SJCRH30 (cell line): ENCODE measurements at regions not wholly inside any gene's neighbourhood (a gene's known extent, or its start where the extent isn't known, plus 50 kb on each side); places are given as distances from the start of the nearest gene placed in this dataset.

Experiments used
- DNase-seq, 2 experiments: peaks; one replicate each; pipeline ENCODE4 v3.0.0-alpha.2; 2015 to 2020
- H3K27ac ChIP-seq: fragments of 250-450 bp; sonication (Bioruptor Pico); 2 replicates; pipeline ENCODE4 v1.5.1; 2020; ENCODE audit warnings: mild to moderate bottlenecking, moderate library complexity
- H3K27me3 ChIP-seq: fragments of 250-450 bp; sonication (Bioruptor Pico); 2 replicates; pipeline ENCODE4 v1.5.1; 2020; ENCODE audit warnings: mild to moderate bottlenecking, moderate library complexity
- H3K36me3 ChIP-seq: fragments of 250-450 bp; sonication (Bioruptor Pico); 2 replicates; pipeline ENCODE4 v1.5.1; 2020; ENCODE audit warnings: mild to moderate bottlenecking, moderate library complexity
- H3K4me1 ChIP-seq: fragments of 250-450 bp; sonication (Bioruptor Pico); 2 replicates; pipeline ENCODE4 v1.5.1; 2020; ENCODE audit warnings: mild to moderate bottlenecking, moderate library complexity
- H3K4me3 ChIP-seq: fragments of 250-450 bp; sonication (Bioruptor Pico); 2 replicates; pipeline ENCODE4 v1.5.1; 2020; ENCODE audit warnings: mild to moderate bottlenecking, moderate library complexity
- H3K9me3 ChIP-seq: fragments of 250-450 bp; sonication (Bioruptor Pico); replicated peaks from 2 replicates; pipeline ENCODE4 v1.5.1; 2020; ENCODE audit warnings: mild to moderate bottlenecking, moderate library complexity

- no peak overlapping the region for H3K27ac ChIP-seq
- no peak for DNase-seq
- no peaks in the 10 kb centered on the region for H3K4me1 ChIP-seq
- H3K27me3 ChIP-seq = no peaks in the 10 kb centered on the region
- H3K36me3 ChIP-seq = no peaks in the 10 kb centered on the region
- H3K9me3 ChIP-seq = no peaks in the 10 kb centered on the region
- no peak overlapping the region for H3K4me3 ChIP-seq
These were observed 588.7 kb downstream of the CCER1 start for GRCh38 chr12:90366286-90366685.

- H3K4me1 ChIP-seq = peaks cover 15% of the 10 kb centered on the region
- H3K9me3 ChIP-seq = peaks cover 9% of the 10 kb centered on the region; the same call in 1 of the 2 replicates
- H3K4me3 ChIP-seq = no peak overlapping the region
- H3K36me3 ChIP-seq = no peaks in the 10 kb centered on the region
- no peak for DNase-seq
- H3K27me3 ChIP-seq = no peaks in the 10 kb centered on the region
- H3K27ac ChIP-seq = no peak overlapping the region
These were observed 594.7 kb downstream of the CCER1 start for GRCh38 chr12:90360300-90360699.

- H3K27ac ChIP-seq = peak overlapping the region; percentile 21; the same call in 1 of the 2 replicates
- peaks cover 18% of the 10 kb centered on the region for H3K4me1 ChIP-seq
- DNase-seq = peak; percentile 32 to 56
- H3K9me3 ChIP-seq = peaks cover 9% of the 10 kb centered on the region; the same call in 1 of the 2 replicates
- H3K27me3 ChIP-seq = no peaks in the 10 kb centered on the region
- no peak overlapping the region for H3K4me3 ChIP-seq
- no peaks in the 10 kb centered on the region for H3K36me3 ChIP-seq
These were observed 599.1 kb downstream of the CCER1 start for GRCh38 chr12:90355711-90356355.

GRCh38 chr12:90343966-90344365 lies 611.0 kb downstream of the CCER1 start:
- H3K4me3 ChIP-seq = no peak overlapping the region
- H3K27ac ChIP-seq = no peak overlapping the region
- no peaks in the 10 kb centered on the region for H3K4me1 ChIP-seq
- H3K27me3 ChIP-seq = no peaks in the 10 kb centered on the region
- no peaks in the 10 kb centered on the region for H3K9me3 ChIP-seq
- DNase-seq = no peak
- no peaks in the 10 kb centered on the region for H3K36me3 ChIP-seq

- Histone ChIP-seq H3K4me1 (no peaks in the 10 kb centered on the region), H3K27me3 (no peaks in the 10 kb centered on the region), H3K36me3 (no peaks in the 10 kb centered on the region), H3K9me3 (no peaks in the 10 kb centered on the region), H3K4me3 (no peak overlapping the region), H3K27ac (no peak overlapping the region)
- DNase-seq = no peak
These were observed 612.9 kb downstream of the CCER1 start for GRCh38 chr12:90342081-90342480.

GRCh38 chr12:90339837-90340236 lies 615.1 kb downstream of the CCER1 start:
- no peak overlapping the region for H3K4me3 ChIP-seq
- no peaks in the 10 kb centered on the region for H3K27me3 ChIP-seq
- H3K9me3 ChIP-seq = no peaks in the 10 kb centered on the region
- H3K27ac ChIP-seq = no peak overlapping the region
- no peaks in the 10 kb centered on the region for H3K36me3 ChIP-seq
- no peaks in the 10 kb centered on the region for H3K4me1 ChIP-seq
- no peak for DNase-seq

- Histone ChIP-seq H3K4me3 (no peak overlapping the region), H3K4me1 (no peaks in the 10 kb centered on the region), H3K36me3 (no peaks in the 10 kb centered on the region), H3K9me3 (no peaks in the 10 kb centered on the region), H3K27ac (no peak overlapping the region), H3K27me3 (no peaks in the 10 kb centered on the region)
- DNase-seq = no peak
These were observed 616.6 kb downstream of the CCER1 start for GRCh38 chr12:90338365-90338764.

- Histone ChIP-seq H3K27me3 (no peaks in the 10 kb centered on the region), H3K27ac (no peak overlapping the region)
- no peak for DNase-seq
These were observed 618.0 kb downstream of the CCER1 start for GRCh38 chr12:90337018-90337417.

GRCh38 chr12:90335566-90335965 lies 619.4 kb downstream of the CCER1 start:
- Histone ChIP-seq H3K27ac (no peak overlapping the region), H3K36me3 (no peaks in the 10 kb centered on the region), H3K9me3 (no peaks in the 10 kb centered on the region), H3K27me3 (no peaks in the 10 kb centered on the region), H3K4me3 (no peak overlapping the region), H3K4me1 (no peaks in the 10 kb centered on the region)
- no peak for DNase-seq

More at GRCh38 chr12:90337018-90337417, 618.0 kb downstream of the CCER1 start:
- no peak overlapping the region for H3K4me3 ChIP-seq
- no peaks in the 10 kb centered on the region for H3K36me3 ChIP-seq
- H3K9me3 ChIP-seq = no peaks in the 10 kb centered on the region
- H3K4me1 ChIP-seq = no peaks in the 10 kb centered on the region

- no peaks in the 10 kb centered on the region for H3K27me3 ChIP-seq
- H3K4me3 ChIP-seq = no peak overlapping the region
- H3K27ac ChIP-seq = no peak overlapping the region
- no peaks in the 10 kb centered on the region for H3K4me1 ChIP-seq
- H3K9me3 ChIP-seq = no peaks in the 10 kb centered on the region
- no peak for DNase-seq
- no peaks in the 10 kb centered on the region for H3K36me3 ChIP-seq
These were observed 621.0 kb downstream of the CCER1 start for GRCh38 chr12:90333939-90334338.

GRCh38 chr12:90333424-90333823 lies 621.6 kb downstream of the CCER1 start:
- H3K27ac ChIP-seq = no peak overlapping the region
- no peaks in the 10 kb centered on the region for H3K36me3 ChIP-seq
- H3K9me3 ChIP-seq = no peaks in the 10 kb centered on the region
- no peaks in the 10 kb centered on the region for H3K4me1 ChIP-seq
- H3K27me3 ChIP-seq = no peaks in the 10 kb centered on the region
- H3K4me3 ChIP-seq = no peak overlapping the region
- DNase-seq = no peak

GRCh38 chr12:90331821-90332220 lies 623.2 kb downstream of the CCER1 start:
- H3K4me1 ChIP-seq = no peaks in the 10 kb centered on the region
- H3K36me3 ChIP-seq = no peaks in the 10 kb centered on the region
- H3K27ac ChIP-seq = no peak overlapping the region
- H3K4me3 ChIP-seq = no peak overlapping the region
- H3K27me3 ChIP-seq = no peaks in the 10 kb centered on the region
- no peak for DNase-seq
- H3K9me3 ChIP-seq = no peaks in the 10 kb centered on the region

- H3K4me3 ChIP-seq = no peak overlapping the region
- H3K27me3 ChIP-seq = no peaks in the 10 kb centered on the region
- H3K9me3 ChIP-seq = no peaks in the 10 kb centered on the region
- DNase-seq = no peak
- no peaks in the 10 kb centered on the region for H3K36me3 ChIP-seq
- H3K27ac ChIP-seq = no peak overlapping the region
- no peaks in the 10 kb centered on the region for H3K4me1 ChIP-seq
These were observed 622.6 kb upstream of the ATP2B1 start for GRCh38 chr12:90331262-90331661.

GRCh38 chr12:90327793-90328743 lies 619.4 kb upstream of the ATP2B1 start:
- DNase-seq = no peak
- Histone ChIP-seq H3K36me3 (no peaks in the 10 kb centered on the region), H3K4me1 (no peaks in the 10 kb centered on the region), H3K27ac (no peak overlapping the region), H3K9me3 (no peaks in the 10 kb centered on the region), H3K27me3 (no peaks in the 10 kb centered on the region), H3K4me3 (no peak overlapping the region)

- no peak overlapping the region for H3K4me3 ChIP-seq
- no peaks in the 10 kb centered on the region for H3K36me3 ChIP-seq
- no peak overlapping the region for H3K27ac ChIP-seq
- DNase-seq = no peak
- H3K9me3 ChIP-seq = 0 out of 2 replicates have a peak, but pooled peaks cover 4% of the 10 kb centered on the region
- H3K4me1 ChIP-seq = no peaks in the 10 kb centered on the region
- no peaks in the 10 kb centered on the region for H3K27me3 ChIP-seq
These were observed 614.6 kb upstream of the ATP2B1 start for GRCh38 chr12:90323217-90323616.
